ENCODE measurements at regions not wholly inside any gene's neighbourhood (a gene's known extent, or its start where the extent isn't known, plus 50 kb on each side); places are given as distances from the start of the nearest gene placed in this dataset.

- DNase-seq: no peak
These were observed 105.4 kb upstream of the BET1 start for GRCh38 chr7:94109556-94109955.

GRCh38 chr7:94111009-94111408 lies 106.9 kb upstream of the BET1 start:
- DNase-seq: no peak

DNA sequence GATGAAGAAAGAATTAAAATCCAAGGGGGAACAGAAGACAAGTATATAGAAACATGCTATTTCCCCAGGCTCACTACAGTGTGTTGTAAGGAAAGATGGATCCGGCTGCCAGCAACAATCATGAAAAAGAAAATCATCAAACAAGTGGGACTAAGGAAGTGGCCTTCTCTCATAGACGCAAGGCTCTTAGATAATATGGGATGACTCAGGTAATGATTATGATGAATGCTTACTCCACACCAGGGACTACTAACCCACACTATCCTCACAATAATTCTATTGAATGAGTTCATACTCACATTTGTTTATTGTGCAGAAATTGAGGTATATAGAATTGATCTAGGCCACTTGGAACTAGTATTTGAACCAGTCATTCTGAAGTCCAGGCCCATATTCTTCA lies 111.2 kb upstream of the BET1 start:
- no peak for DNase-seq

DNA sequence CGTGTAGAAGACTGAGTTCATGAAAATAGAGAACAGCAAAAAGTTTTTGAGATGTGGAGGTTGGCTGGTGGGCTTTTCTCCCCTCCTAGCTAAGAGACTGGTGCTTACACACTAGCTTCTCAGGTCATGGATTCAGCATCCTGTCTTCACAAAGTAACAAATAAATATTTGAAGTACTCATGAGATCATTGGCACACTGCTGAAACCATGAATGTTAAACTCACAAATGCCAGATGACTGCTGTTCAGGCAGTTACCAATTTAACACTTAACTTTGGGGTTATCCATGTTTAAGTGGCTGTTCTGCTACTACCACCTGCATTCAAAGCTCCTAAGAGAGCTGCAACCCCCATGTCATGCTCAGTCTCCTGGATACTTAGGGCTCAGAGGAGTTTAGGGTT lies 119.0 kb upstream of the BET1 start:
- no peak for DNase-seq

DNA sequence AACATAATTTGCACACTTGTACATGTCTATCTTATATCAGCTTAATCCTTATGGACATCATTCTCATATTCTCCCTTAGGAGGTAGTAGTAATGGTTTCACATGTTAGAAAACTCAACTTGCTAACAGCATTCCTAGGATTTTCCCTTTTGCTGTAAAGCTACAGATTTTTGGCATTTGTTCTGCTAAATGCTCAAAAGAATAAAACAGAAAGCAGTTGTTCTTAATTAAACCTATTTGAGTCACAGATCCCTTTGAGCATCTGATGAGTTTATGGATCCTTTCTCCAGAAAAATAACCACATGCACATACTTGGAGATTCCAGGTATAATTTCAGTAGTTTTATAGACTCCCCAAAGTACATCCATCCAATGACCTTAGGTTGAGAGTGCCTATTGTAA lies 122.9 kb upstream of the BET1 start:
- DNase-seq: no peak

DNA sequence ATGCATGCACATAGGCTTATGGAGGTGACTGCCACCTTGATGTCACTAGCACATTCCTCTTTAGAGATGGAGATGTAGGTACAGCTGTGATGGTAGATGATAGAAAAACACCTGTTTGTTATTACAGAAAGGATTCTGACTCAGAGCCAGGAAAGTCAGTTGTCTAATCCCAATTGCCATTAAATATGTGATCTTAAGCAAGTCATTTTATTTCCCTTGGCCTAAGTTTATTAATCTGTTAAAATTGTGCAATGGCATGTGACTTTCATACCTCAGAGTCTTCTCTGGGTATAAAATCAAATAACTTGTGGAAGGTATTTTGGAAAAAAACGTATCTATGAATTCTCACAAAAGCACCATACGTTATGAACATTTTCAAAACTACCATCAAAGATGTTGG lies 123.9 kb upstream of the BET1 start:
- no peak for DNase-seq

DNA sequence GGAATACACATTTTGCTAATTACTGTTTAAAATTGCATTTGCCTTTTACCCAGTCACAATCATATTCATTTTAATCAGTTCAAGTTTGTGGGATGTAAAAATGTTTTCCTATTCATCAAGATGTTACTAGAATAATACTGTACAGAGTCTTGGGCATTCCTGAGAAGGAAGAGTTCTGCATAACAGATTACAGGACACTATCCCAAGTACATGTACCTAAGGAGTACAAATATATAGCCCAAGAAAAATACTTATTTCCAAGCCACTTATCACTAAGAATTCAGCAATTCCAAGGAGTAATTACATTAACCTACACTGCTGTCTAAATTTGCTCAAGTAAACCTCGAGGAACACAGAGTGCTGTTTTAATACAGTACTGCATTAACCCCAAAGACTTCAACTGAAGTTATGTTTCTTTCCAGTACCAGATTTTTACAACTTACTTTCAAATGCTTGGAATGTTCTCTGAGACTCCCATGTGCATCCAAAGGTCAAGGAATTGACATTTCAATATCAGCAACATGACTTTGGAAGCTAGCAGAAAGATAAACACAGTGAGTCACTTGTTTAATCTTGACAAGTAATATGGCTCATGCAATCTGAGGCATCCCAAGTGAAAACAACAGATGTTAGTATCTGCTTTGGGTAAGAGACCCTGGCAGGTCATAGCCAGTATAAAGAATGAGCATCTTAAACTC lies 125.4 kb upstream of the BET1 start:
- no peak for DNase-seq

DNA sequence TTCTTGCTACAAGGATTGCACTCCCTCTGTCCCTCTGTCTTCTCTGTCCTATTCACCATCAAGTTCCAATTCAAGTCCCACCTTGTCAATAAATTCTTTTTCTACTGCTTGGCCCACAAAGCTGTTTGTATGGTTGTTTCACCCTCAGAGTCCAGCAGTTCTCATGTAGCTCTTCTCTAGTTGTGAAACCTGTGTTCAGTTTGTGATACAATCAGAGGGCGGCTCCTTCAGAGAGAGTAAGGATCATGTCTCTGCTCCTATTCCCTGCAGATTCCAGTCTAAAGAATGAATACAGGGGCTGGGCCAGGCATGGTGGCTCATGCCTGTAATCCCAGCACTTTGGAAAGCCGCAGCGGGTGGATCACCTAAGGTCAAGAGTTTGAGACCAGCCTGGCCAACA lies 126.6 kb upstream of the BET1 start:
- no peak for DNase-seq

GRCh38 chr7:94133460-94133859 lies 129.3 kb upstream of the BET1 start:
- DNase-seq: peak; percentile 8

DNA sequence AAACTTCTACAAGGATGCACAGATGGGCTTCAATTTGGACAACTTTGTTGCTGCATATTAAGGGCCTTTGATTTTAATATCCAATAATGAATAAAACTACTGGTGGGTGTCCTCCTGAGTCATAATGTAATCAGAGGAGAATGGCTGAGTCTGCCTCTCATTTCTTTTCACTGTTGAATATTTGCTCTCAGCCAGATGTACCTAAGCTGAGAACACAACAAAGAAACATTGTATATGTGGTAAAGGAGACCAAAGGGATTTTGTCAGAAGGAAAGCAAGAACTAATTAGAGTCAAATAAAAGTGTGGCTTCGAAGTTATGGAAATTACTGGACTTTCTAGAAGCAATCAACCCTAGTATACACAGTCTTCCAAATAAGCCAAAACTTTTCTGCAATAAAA lies 131.0 kb upstream of the BET1 start:
- DNase-seq: no peak

GRCh38 chr7:94142281-94142680 lies 138.1 kb upstream of the BET1 start:
- DNase-seq: no peak

GRCh38 chr7:94145602-94146001 lies 141.4 kb upstream of the BET1 start:
- DNase-seq: no peak

DNA sequence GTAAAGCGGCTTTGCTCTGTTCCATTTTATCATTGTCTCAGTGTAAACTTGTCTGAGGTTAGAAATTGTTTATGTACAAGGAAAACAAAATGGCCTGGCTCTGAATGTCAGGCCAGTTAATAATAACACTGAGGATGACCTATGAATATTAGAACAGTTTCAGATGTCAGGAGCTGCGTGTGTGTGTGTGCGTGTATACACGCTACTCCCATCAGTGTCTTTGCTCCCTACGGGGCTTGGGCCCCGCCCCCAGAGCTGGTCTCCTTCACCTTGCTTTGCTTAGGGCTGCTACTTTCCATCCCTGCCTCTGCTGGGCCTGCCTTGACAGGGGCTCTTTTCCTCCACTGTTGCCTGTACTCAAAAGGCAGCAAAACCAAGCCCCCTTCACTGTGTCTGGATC lies 142.3 kb upstream of the BET1 start:
- DNase-seq: no peak

DNA sequence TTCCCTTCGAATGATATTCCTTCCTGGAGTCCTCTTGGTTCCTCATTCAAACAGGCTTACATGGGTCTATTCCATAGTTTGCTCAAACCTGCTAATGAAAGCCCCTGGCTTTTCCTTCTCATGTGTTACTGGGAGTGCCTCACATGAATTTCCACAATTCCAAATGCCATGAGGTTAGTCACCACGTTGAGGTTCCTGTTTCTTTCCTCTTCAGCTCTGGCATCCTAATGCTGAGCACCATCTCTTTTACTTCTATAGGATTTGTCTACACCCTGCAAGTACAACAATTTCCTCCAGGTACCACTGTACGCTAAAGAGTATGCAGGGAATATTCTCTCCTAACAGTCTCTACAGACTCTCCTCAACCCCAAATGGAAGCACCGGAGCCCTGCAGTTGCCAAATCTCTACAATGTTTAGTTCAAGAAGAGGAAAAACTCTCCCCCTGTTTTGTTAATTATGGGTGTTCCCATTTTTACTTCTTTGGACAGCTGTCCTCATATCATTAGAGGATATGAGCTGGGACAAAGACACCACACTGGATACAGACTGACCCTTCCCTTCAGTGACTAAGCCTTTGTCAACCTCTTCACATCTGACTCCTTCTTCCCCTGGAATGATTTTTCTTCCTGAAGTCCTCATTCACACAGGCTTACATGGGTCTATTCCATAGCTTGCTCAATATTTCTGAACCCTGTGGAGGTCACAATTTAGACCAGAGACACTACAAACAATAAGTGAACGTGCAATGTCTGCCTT lies 145.8 kb upstream of the BET1 start:
- no peak for DNase-seq

DNA sequence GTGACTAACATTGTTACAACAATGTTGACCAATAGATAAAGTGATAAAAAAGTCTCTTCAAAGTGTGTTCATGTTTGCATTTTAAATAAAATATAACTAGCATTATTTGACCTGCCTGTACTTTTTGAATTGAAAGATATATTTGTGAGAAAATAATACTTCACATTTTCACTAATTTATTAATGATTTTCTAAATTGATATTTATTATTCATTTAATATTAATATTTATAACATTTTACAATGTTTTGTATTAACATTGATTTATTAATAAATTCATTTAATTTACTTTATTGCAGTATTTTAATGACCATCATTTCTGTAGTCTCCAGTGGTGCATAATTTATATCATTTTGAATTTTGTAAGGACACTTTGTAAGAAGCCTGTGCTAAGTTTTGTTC lies 150.0 kb upstream of the BET1 start:
- no peak for DNase-seq

- DNase-seq: no peak
These were observed 150.7 kb upstream of the BET1 start for GRCh38 chr7:94154858-94155257.

- DNase-seq: peak; percentile 70
These were observed 153.6 kb upstream of the BET1 start for GRCh38 chr7:94157659-94158306.

GRCh38 chr7:94160719-94161435 lies 156.7 kb upstream of the BET1 start:
- DNase-seq: peak; percentile 90

DNA sequence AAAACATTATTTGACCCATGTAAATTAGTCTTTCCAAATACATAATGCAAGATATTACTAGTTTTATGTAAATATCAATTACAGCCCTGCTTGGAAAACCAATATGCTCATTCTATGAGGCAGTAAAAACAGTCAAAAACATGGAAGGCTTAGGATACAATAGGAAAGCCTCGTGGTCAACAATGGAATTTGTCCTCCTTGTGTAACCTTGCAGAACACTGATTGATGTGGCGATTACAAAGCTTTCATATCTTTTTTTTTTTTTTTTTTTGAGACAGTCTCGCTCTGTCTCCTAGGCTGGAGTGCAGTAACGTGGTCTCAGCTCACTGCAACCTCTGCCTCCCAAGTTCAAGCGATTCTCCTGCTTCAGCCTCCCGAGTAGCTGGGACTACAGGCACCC lies 157.3 kb upstream of the BET1 start:
- DNase-seq: no peak

GRCh38 chr7:94169682-94170081 lies 165.5 kb upstream of the BET1 start:
- DNase-seq: no peak

- DNase-seq: peak; percentile 9
These were observed 166.7 kb upstream of the BET1 start for GRCh38 chr7:94170836-94171235.

DNA sequence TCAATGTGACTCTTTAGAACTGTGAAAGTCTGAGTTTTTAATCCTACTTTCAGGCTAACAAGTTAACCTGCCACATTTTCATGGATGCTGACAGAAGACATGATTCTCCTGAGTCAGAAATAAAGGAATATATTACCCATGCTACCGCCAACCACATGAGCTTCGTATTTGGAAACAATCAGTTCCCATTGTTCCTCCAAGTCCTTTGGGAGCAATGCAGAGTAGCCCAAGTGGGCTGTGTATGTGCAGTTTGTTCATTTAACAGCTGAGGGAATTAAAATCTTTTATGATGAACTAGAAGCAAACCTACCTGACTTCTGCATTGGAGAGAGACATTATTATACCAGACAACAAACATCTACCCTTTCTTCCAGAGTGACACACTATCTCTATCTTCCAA lies 169.3 kb upstream of the BET1 start:
- DNase-seq: no peak

- no peak for DNase-seq
These were observed 170.2 kb upstream of the BET1 start for GRCh38 chr7:94174375-94174774.

- DNase-seq: no peak
These were observed 170.8 kb upstream of the BET1 start for GRCh38 chr7:94174956-94175355.
